ENCODE measurements at regions not wholly inside any gene's neighbourhood (a gene's known extent, or its start where the extent isn't known, plus 50 kb on each side); places are given as distances from the start of the nearest gene placed in this dataset.

DNA sequence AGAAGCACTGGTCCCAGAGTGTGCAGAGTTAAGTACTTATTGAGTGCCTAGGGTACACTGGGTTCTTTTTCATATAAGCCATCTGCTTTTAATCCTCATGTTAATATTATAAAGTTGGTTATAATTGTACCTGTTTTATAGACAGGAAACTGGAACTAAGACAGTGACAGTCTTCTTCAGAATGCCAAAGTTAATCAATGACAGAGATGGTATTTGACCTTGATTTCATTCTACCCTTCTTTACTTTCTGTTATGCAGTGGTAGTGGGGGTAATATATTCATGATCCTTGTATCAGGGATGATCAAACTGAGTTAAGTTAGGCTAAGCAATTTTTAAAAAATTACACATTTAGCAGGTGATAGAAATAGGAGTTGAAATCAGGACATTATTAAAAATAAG, 108.6 kb upstream of the GOT2 start (continued):
- TF ChIP-seq, protein P1, sequence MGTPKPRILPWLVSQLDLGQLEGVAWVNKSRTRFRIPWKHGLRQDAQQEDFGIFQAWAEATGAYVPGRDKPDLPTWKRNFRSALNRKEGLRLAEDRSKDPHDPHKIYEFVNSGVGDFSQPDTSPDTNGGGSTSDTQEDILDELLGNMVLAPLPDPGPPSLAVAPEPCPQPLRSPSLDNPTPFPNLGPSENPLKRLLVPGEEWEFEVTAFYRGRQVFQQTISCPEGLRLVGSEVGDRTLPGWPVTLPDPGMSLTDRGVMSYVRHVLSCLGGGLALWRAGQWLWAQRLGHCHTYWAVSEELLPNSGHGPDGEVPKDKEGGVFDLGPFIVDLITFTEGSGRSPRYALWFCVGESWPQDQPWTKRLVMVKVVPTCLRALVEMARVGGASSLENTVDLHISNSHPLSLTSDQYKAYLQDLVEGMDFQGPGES (IDR thresholded peaks at IDR 0.05; ENCODE audit: low read depth, low read length), result no peak
- TF ChIP-seq FOXJ3 (CRISPR knock-in tag; IDR thresholded peaks at IDR 0.05), result no peak
- no peak for TF ChIP-seq CHD2 (IDR thresholded peaks at IDR 0.05; ENCODE audit: low read length, partially characterized antibody)
- TF ChIP-seq, protein P2, sequence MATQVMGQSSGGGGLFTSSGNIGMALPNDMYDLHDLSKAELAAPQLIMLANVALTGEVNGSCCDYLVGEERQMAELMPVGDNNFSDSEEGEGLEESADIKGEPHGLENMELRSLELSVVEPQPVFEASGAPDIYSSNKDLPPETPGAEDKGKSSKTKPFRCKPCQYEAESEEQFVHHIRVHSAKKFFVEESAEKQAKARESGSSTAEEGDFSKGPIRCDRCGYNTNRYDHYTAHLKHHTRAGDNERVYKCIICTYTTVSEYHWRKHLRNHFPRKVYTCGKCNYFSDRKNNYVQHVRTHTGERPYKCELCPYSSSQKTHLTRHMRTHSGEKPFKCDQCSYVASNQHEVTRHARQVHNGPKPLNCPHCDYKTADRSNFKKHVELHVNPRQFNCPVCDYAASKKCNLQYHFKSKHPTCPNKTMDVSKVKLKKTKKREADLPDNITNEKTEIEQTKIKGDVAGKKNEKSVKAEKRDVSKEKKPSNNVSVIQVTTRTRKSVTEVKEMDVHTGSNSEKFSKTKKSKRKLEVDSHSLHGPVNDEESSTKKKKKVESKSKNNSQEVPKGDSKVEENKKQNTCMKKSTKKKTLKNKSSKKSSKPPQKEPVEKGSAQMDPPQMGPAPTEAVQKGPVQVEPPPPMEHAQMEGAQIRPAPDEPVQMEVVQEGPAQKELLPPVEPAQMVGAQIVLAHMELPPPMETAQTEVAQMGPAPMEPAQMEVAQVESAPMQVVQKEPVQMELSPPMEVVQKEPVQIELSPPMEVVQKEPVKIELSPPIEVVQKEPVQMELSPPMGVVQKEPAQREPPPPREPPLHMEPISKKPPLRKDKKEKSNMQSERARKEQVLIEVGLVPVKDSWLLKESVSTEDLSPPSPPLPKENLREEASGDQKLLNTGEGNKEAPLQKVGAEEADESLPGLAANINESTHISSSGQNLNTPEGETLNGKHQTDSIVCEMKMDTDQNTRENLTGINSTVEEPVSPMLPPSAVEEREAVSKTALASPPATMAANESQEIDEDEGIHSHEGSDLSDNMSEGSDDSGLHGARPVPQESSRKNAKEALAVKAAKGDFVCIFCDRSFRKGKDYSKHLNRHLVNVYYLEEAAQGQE (IDR thresholded peaks at IDR 0.05; ENCODE audit: low read depth, low read length), result no peak
- TF ChIP-seq, protein P3, sequence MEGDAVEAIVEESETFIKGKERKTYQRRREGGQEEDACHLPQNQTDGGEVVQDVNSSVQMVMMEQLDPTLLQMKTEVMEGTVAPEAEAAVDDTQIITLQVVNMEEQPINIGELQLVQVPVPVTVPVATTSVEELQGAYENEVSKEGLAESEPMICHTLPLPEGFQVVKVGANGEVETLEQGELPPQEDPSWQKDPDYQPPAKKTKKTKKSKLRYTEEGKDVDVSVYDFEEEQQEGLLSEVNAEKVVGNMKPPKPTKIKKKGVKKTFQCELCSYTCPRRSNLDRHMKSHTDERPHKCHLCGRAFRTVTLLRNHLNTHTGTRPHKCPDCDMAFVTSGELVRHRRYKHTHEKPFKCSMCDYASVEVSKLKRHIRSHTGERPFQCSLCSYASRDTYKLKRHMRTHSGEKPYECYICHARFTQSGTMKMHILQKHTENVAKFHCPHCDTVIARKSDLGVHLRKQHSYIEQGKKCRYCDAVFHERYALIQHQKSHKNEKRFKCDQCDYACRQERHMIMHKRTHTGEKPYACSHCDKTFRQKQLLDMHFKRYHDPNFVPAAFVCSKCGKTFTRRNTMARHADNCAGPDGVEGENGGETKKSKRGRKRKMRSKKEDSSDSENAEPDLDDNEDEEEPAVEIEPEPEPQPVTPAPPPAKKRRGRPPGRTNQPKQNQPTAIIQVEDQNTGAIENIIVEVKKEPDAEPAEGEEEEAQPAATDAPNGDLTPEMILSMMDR (IDR thresholded peaks at IDR 0.05), result no peak
- no peak for TF ChIP-seq TEAD4 (IDR thresholded peaks at IDR 0.05; ENCODE audit: borderline replicate concordance, insufficient read depth)
- TF ChIP-seq, protein P4, sequence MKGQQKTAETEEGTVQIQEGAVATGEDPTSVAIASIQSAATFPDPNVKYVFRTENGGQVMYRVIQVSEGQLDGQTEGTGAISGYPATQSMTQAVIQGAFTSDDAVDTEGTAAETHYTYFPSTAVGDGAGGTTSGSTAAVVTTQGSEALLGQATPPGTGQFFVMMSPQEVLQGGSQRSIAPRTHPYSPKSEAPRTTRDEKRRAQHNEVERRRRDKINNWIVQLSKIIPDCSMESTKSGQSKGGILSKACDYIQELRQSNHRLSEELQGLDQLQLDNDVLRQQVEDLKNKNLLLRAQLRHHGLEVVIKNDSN (IDR thresholded peaks at IDR 0.05; ENCODE audit: borderline replicate concordance, low read depth), result no peak
- TF ChIP-seq, protein P5, sequence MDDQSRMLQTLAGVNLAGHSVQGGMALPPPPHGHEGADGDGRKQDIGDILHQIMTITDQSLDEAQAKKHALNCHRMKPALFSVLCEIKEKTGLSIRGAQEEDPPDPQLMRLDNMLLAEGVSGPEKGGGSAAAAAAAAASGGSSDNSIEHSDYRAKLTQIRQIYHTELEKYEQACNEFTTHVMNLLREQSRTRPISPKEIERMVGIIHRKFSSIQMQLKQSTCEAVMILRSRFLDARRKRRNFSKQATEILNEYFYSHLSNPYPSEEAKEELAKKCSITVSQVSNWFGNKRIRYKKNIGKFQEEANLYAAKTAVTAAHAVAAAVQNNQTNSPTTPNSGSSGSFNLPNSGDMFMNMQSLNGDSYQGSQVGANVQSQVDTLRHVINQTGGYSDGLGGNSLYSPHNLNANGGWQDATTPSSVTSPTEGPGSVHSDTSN (IDR thresholded peaks at IDR 0.05), result no peak

DNA sequence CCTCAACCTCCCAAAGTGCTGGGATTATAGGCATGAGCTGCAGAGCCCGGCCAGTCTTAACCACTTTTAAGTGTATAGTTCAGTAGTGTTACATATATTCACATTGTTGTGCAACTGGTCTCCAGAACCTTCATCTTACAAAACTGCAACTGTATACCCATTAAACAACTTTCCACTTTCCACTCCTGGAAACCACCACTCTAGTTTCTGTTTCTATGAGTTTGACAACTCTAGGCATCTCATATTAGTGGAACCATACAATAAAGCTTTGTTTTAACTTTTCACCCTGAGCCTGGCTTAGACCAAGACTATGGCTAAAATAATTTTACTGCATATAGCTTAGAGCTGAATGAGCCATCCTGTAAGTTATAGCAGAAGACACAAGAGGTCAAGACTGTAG, 108.0 kb upstream of the GOT2 start:
- 38% methylated on average over 1 of the region's 1 CpG for WGBS (ENCODE audit: low lambda C conversion rate)
- Histone ChIP-seq H3K27me3 (ENCODE audit: insufficient read depth) (no peaks in the 10 kb centered on the region), H3K9ac (no peak overlapping the region), H3K79me2 (ENCODE audit: insufficient read depth) (no peaks in the 10 kb centered on the region), H3F3A (replicated peaks; ENCODE audit: insufficient read depth) (no peaks in the 10 kb centered on the region), H4K20me1 (ENCODE audit: insufficient read depth) (no peaks in the 10 kb centered on the region), H3K4me1 (ENCODE audit: control insufficient read depth in 1 of 2, insufficient read depth in 2 of 2, low read depth in 1 of 2, low read length in 1 of 2) (no peaks in the 10 kb centered on the region), H3K36me3 (replicated peaks in 1 of 2; ENCODE audit: control insufficient read depth in 1 of 2, insufficient read depth in 2 of 2, low read length in 1 of 2) (no peaks in the 10 kb centered on the region), H3K9me2 (no peaks in the 10 kb centered on the region), H3K4me3 (ENCODE audit: low read depth in 2 of 2, low read length in 1 of 2) (no peak overlapping the region), H2AFZ (ENCODE audit: low read depth) (no peak overlapping the region), H3K27ac (ENCODE audit: low read depth in 2 of 2, low read length in 1 of 2) (no peak overlapping the region), H3K4me2 (no peak overlapping the region), H3K9me3 (no peaks in the 10 kb centered on the region)
- POLR2A ChIA-PET, result no interaction called here
- CTCF ChIA-PET, result interaction anchor here (1.0 to 2.5 kb wide), 2 partner anchors 18 to 28 kb away, joined by 4 to 15 read pairs; no protein-coding TSS in a partner anchor
- DNase-seq, result no peak
- no peak for TF ChIP-seq ELF1 (IDR thresholded peaks at IDR 0.05)
- TF ChIP-seq, protein P6, sequence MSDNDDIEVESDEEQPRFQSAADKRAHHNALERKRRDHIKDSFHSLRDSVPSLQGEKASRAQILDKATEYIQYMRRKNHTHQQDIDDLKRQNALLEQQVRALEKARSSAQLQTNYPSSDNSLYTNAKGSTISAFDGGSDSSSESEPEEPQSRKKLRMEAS (IDR thresholded peaks at IDR 0.05; ENCODE audit: low read depth), result no peak
- no peak for TF ChIP-seq POLR2AphosphoS5 (IDR thresholded peaks at IDR 0.05; ENCODE audit: low read depth, low read length)
- TF ChIP-seq YY1 (IDR thresholded peaks at IDR 0.05; ENCODE audit: low read depth), result no peak
- TF ChIP-seq, protein P4 (IDR thresholded peaks at IDR 0.05; ENCODE audit: borderline replicate concordance, low read depth), result no peak
- TF ChIP-seq JUND (IDR thresholded peaks at IDR 0.05), result no peak
- no peak for TF ChIP-seq GABPA (IDR thresholded peaks at IDR 0.05; ENCODE audit: low read depth)
- TF ChIP-seq FOXM1 (IDR thresholded peaks at IDR 0.05; ENCODE audit: low read depth), result no peak
- no peak for TF ChIP-seq RCOR1 (IDR thresholded peaks at IDR 0.05; ENCODE audit: low read length)
- TF ChIP-seq RXRA (IDR thresholded peaks at IDR 0.05; ENCODE audit: borderline replicate concordance, low read depth), result no peak
- TF ChIP-seq, protein P2 (IDR thresholded peaks at IDR 0.05; ENCODE audit: low read depth, low read length), result no peak
- no peak for TF ChIP-seq TAF1 (IDR thresholded peaks at IDR 0.05; ENCODE audit: borderline replicate concordance, low read depth, low read length)
- TF ChIP-seq CHD2 (IDR thresholded peaks at IDR 0.05; ENCODE audit: low read length, partially characterized antibody), result no peak

All from SK-N-SH (cell line).